ENCODE measurements at regions not wholly inside any gene's neighbourhood (a gene's known extent, or its start where the extent isn't known, plus 50 kb on each side); places are given as distances from the start of the nearest gene placed in this dataset.

DNA sequence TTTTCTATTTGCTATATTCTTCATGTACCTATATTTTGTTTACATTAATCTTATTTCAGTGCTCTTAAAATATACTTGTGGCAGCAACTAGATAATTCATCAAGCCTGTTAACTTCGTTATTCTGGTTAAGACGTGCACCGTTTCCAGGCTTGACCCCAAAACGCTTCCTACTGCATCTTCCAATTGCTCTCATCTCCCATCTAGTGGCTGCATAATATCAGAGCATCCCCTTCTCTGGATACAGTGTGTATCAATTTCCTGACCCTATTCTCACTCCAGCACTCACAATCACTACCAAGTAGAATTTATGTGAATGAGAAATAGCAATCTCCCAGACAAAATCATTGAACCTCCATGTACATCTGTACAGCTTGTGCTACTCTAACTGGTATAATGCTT lies 1280.3 kb upstream of the B3GALT2 start:
- TF ChIP-seq POLR2AphosphoS5 (IDR thresholded peaks at IDR 0.05; ENCODE audit: low read depth, low read length) (no peak), POLR2A (IDR thresholded peaks at IDR 0.05; ENCODE audit: low read depth, low read length) (no peak)
